ENCODE measurements at regions not wholly inside any gene's neighbourhood (a gene's known extent, or its start where the extent isn't known, plus 50 kb on each side); places are given as distances from the start of the nearest gene placed in this dataset.
A peak's percentile ranks its signal among the peaks of the same experiment; 100 is the strongest.

- no peak for DNase-seq
Observed at GRCh38 chr5:68161156-68161555, 54.4 kb upstream of the PIK3R1 start.

GRCh38 chr5:68159224-68159951 is 56.2 kb upstream of the PIK3R1 start:
- no peak for DNase-seq

GRCh38 chr5:68155940-68156339 is 59.6 kb upstream of the PIK3R1 start:
- no peak for DNase-seq

- no peak for DNase-seq
Observed at GRCh38 chr5:68154119-68154857, 61.3 kb upstream of the PIK3R1 start.

- DNase-seq = no peak
Observed at GRCh38 chr5:68151812-68152211, 63.7 kb upstream of the PIK3R1 start.

GRCh38 chr5:68149189-68149588 is 66.4 kb upstream of the PIK3R1 start:
- peak; percentile 42 for DNase-seq

GRCh38 chr5:68148096-68148495 is 67.5 kb upstream of the PIK3R1 start:
- no peak for DNase-seq

- peak; percentile 28 for DNase-seq
Observed at GRCh38 chr5:68147659-68148058, 67.9 kb upstream of the PIK3R1 start.

GRCh38 chr5:68141494-68141893 is 74.1 kb upstream of the PIK3R1 start:
- DNase-seq = peak; percentile 8

GRCh38 chr5:68140763-68141162 is 74.8 kb upstream of the PIK3R1 start:
- DNase-seq = no peak

GRCh38 chr5:68139611-68140441 is 75.7 kb upstream of the PIK3R1 start:
- no peak for DNase-seq

- DNase-seq = peak; percentile 83
Observed at GRCh38 chr5:68137511-68138140, 77.9 kb upstream of the PIK3R1 start.

GRCh38 chr5:68134669-68135313 is 80.8 kb upstream of the PIK3R1 start:
- DNase-seq = no peak

GRCh38 chr5:68134033-68134668 is 81.4 kb upstream of the PIK3R1 start:
- peak; percentile 23 for DNase-seq

GRCh38 chr5:68130253-68130652 is 85.3 kb upstream of the PIK3R1 start:
- DNase-seq = no peak

- DNase-seq = no peak
Observed at GRCh38 chr5:68129364-68129763, 86.2 kb upstream of the PIK3R1 start.

- DNase-seq = peak; percentile 29
Observed at GRCh38 chr5:68126886-68127285, 88.7 kb upstream of the PIK3R1 start.

GRCh38 chr5:68122439-68123328 is 92.9 kb upstream of the PIK3R1 start:
- no peak for DNase-seq

- no peak for DNase-seq
Observed at GRCh38 chr5:68116868-68117411, 98.6 kb upstream of the PIK3R1 start.

GRCh38 chr5:68116408-68116807 is 99.1 kb upstream of the PIK3R1 start:
- no peak for DNase-seq

GRCh38 chr5:68115584-68115983 is 100.0 kb upstream of the PIK3R1 start:
- DNase-seq = no peak
